Fibroblast of upper back skin (primary cell): ENCODE measurements at regions not wholly inside any gene's neighbourhood (a gene's known extent, or its start where the extent isn't known, plus 50 kb on each side); places are given as distances from the start of the nearest gene placed in this dataset.
A peak's percentile ranks its signal among the peaks of the same experiment; 100 is the strongest.

Source experiments
- DNase-seq: peaks from one replicate; pipeline ENCODE4 v3.0.0-alpha.2; 2013

- DNase-seq, result no peak
Observed at GRCh38 chr20:57867807-57868206, 158.0 kb upstream of the PMEPA1 start.

GRCh38 chr20:57867181-57867803 is 157.5 kb upstream of the PMEPA1 start:
- DNase-seq, result no peak

GRCh38 chr20:57866250-57867106 is 156.7 kb upstream of the PMEPA1 start:
- no peak for DNase-seq

GRCh38 chr20:57865266-57865665 is 155.5 kb upstream of the PMEPA1 start:
- DNase-seq, result no peak

- DNase-seq, result no peak
Observed at GRCh38 chr20:57860576-57860975, 150.8 kb upstream of the PMEPA1 start.

- no peak for DNase-seq
Observed at GRCh38 chr20:57857969-57858368, 148.2 kb upstream of the PMEPA1 start.

GRCh38 chr20:57857118-57857517 is 147.3 kb upstream of the PMEPA1 start:
- DNase-seq, result no peak

- DNase-seq, result no peak
Observed at GRCh38 chr20:57856658-57857057, 146.8 kb upstream of the PMEPA1 start.

- peak; percentile 88 for DNase-seq
Observed at GRCh38 chr20:57851796-57852195, 142.0 kb upstream of the PMEPA1 start.

- no peak for DNase-seq
Observed at GRCh38 chr20:57851025-57851682, 141.3 kb upstream of the PMEPA1 start.

- no peak for DNase-seq
Observed at GRCh38 chr20:57849521-57850215, 139.9 kb upstream of the PMEPA1 start.

- peak; percentile 70 for DNase-seq
Observed at GRCh38 chr20:57849121-57849520, 139.3 kb upstream of the PMEPA1 start.

GRCh38 chr20:57848282-57848681 is 138.5 kb upstream of the PMEPA1 start:
- DNase-seq, result no peak

- DNase-seq, result peak; percentile 19
Observed at GRCh38 chr20:57847104-57847503, 137.3 kb upstream of the PMEPA1 start.

GRCh38 chr20:57844626-57845596 is 135.1 kb upstream of the PMEPA1 start:
- no peak for DNase-seq

- DNase-seq, result no peak
Observed at GRCh38 chr20:57843941-57844625, 134.3 kb upstream of the PMEPA1 start.

- DNase-seq, result no peak
Observed at GRCh38 chr20:57842720-57843119, 132.9 kb upstream of the PMEPA1 start.

- no peak for DNase-seq
Observed at GRCh38 chr20:57841297-57841866, 131.6 kb upstream of the PMEPA1 start.

- DNase-seq, result no peak
Observed at GRCh38 chr20:57840504-57841296, 130.9 kb upstream of the PMEPA1 start.

GRCh38 chr20:57840066-57840465 is 130.3 kb upstream of the PMEPA1 start:
- DNase-seq, result no peak
